ENCODE measurements at regions not wholly inside any gene's neighbourhood (a gene's known extent, or its start where the extent isn't known, plus 50 kb on each side); places are given as distances from the start of the nearest gene placed in this dataset.

- no peak for DNase-seq
Observed at GRCh38 chr14:87217023-87217422, 776.0 kb downstream of the GALC start.

DNA sequence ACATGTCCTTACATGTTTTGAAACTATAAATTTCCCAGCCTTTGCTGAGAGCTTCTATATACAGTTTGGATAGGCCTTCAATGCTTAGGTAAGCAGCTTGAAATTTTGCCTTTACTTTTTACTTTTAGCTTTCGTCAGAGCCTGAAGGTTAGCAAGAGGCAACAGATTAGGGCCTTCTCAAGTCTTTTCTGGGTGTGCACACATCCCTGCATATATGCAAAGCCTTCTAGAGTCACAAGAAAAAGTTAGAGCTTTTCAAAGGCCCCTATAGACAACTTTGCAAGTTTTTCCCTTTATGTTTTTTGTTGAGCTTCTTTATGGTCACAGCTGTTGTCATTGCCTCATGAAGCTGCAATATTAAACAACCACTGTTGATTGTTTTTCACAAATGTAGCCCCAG is 778.4 kb downstream of the GALC start:
- DNase-seq, result no peak

DNA sequence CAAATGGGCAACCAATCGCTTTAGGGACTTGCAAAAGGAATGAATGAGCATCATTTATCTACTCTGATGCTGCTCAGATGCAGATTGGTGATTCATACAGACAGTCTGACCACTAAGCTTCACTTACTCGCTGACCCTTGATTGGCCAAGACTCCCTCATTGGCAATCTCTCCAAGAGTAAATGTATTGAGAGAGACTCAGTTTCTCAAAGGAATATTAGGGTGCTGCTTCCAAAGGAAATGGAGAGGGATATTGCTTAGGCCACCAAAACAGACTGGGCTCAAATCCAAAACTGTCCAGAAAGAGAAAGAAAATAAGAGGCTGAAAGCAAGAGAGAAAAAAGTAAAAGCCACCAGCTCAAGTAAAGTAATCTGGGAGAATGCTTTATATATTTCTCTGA is 785.2 kb downstream of the GALC start:
- DNase-seq, result no peak

GRCh38 chr14:87205811-87206210 is 787.2 kb downstream of the GALC start:
- no peak for DNase-seq

DNA sequence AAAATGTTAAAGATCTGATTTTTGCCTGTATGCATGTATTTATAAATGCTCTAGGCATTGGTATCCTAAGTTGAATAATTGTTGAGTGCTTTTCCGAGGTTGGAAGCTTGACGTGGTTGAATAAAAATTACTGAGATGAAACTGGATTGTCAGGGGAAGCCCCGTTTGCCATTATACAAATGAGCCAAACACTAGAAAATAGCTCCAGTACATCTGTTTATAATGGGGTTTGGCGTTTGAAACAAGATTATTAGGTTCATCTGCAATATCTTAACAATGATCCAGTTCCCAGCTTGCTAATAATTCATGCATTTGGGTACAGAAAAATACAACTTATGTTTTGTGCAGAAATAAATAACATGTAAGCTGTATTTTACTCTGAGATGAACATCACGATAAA is 789.6 kb downstream of the GALC start:
- no peak for DNase-seq

- no peak for DNase-seq
Observed at GRCh38 chr14:87199381-87199780, 793.6 kb downstream of the GALC start.

GRCh38 chr14:87196436-87196835 is 796.5 kb downstream of the GALC start:
- no peak for DNase-seq

GRCh38 chr14:87187786-87188185 is 805.2 kb downstream of the GALC start:
- no peak for DNase-seq

DNA sequence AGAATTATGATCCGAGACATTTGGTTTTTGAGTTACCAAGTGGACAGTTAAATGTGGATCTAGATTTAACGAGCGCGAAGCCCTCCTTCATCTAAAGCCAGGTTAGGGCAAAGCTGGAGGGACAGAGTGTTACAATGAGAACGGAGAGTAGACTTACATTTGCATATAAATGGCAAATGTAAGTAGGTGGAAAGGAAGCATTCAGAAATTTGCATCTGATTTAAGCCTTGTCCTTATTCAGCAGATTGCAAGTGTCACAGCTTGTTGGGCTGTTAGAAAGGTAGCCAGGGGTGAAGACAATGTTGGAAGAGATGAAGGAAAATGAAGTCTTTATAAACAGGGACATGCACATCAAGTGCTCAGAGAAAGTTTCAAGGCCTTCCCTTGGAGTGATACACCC is 806.2 kb downstream of the GALC start:
- no peak for DNase-seq

DNA sequence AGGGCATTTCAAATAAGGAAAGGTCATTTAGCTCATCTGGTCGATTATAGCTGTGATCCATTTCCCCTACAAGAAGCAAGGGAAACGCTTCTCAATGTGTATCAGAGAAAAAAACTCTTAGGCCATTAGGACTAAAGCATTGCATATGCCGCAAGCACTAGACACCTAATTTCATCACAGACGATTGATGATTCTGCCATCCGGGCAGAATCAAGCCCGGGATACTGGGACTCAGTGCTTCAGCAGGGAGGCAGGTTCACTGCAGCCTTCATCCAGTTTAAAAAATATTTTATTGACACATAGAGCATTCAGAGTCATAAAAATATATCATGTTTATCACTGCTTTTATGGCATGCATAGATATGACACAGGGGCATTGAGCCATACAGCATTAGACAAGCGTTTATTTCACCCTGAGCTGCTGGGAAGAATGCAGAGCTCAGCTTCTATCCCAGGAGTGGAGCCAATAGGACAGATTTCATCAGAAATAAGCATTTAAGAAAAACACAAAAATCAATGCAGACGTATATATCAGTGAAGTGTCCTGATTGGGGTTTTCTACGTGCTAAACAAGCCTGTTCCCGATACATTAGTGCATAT is 806.9 kb downstream of the GALC start:
- no peak for DNase-seq

- no peak for DNase-seq
Observed at GRCh38 chr14:87184180-87184579, 808.8 kb downstream of the GALC start.

DNA sequence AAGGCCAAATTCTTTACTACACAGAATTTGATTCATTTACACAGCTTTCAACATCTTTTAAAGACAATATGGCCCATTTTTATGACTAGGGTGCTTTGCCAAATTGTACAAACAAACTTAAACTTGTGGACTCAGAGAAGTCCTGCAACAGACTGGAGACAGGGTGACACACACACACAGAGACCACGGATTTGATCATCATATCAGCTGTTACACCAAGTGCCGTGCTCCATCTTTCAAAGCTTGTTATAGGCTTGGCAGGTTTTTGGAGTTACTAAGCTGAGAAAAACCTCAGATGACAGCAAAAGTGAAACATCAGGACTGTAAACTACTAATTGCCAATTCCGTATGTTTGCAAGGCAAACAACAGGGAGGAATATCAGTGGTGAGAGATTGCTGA is 811.7 kb downstream of the GALC start:
- no peak for DNase-seq

DNA sequence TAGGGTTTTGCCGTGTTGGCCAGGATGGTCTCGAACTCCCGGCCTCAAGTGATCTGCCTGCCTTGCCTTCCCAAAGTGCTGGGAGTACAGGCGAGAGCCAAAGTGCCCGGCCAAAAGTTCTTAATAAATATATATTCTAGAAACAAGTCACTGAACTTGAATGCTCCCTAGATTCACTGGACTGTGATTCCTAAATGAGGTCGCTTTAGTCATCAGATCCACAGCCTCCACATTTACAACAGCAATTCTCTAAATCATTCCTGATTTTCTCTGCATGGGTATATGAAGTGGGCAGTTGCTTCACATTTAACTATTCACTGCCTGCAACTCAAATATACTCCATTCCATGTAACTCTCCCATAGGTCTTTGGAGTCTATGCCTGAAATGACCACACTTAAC is 813.0 kb downstream of the GALC start:
- no peak for DNase-seq

- no peak for DNase-seq
Observed at GRCh38 chr14:87178277-87178676, 814.7 kb downstream of the GALC start.

DNA sequence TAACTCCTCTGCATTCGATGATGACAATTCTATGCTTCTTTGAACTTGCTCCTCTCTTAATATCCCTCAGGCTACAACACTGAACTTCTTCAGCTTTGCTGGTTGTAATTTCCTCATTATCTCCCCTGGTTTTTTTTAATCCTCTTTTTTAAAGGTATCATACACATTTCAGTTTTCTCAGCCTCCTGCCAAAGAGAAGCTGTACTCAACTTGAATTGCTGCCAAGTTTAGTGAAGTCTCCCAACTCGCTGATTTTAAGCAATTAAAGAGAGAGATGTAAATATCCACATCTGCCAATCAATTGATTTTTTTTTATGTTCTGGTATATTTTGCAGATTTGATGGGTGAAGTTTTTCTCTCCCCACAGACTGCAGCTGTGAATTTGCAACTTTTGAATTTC is 817.8 kb downstream of the GALC start:
- no peak for DNase-seq

DNA sequence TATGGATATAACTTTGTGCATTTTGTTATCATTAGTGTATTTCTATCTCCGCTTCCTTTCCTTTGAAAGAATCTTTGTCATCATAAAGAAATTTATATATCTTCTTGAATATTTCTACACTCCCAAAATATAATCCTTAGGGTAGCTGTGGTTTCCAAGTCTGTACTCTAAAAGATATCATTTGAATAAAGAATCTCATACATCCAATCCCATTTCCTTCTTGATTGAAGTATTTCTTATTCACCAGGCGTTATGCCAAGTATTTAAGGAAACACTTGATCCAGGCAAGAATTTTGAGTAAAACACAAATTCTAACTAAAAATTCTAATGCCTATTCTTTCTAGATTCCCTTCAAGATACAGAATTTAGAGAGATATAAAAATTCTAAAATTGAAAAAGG is 821.8 kb downstream of the GALC start:
- DNase-seq, result no peak

DNA sequence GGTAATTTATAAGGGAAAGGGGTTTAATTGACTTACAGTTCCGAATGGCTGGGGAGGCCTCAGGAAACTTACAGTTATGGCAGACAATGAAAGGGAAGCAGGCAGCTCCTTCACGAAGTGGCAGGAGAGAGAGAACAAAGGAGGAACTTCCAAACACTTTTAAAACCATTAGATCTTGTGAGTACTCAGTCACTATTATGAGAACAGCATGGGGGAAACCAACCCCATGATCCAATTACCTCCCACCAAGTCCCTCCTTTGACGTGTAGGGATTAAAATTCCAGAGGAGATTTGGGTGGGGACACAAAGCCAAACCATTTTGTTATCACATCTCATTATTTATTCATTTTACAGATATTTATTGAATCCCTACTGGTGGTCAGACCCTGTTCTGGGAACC is 822.8 kb downstream of the GALC start:
- DNase-seq, result no peak

- no peak for DNase-seq
Observed at GRCh38 chr14:87169362-87169761, 823.6 kb downstream of the GALC start.

DNA sequence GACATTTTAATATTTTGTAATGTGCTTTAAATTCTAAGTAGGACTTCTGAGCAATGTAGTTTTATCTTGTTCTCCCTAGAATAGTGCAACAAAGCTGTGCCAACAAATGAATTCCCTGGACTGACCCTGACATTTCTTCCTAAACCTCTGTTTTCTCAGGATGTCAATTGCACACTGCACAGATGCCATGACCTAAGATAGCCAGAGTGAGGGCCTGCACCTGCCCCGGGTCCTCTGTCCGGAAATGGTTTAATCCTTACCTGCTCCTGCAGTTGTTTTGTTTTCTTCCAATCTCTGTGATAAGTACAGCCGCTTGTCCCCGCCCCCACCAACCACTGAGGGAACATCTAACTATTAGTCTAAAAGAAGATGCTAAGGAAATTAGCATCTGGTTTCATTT is 831.5 kb downstream of the GALC start:
- no peak for DNase-seq

DNA sequence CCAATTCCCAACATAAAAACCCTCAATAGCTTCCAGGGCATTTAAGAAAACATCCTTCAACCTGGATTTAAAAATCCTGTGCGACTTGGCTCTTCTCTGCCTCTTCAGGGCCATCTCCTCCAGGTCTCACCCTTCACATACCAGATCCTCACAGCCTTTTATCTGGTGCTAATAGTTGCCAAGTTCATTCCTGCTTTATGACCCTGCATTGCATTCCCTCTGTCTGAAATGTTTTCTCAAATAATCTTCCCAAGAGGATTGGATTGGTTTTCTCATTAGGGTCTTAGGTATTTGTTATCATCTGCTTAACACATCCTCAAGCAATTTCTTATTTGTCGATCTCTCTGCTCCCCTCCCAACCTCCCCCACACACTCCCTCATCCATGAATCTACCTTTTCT is 832.0 kb downstream of the GALC start:
- DNase-seq, result no peak

DNA sequence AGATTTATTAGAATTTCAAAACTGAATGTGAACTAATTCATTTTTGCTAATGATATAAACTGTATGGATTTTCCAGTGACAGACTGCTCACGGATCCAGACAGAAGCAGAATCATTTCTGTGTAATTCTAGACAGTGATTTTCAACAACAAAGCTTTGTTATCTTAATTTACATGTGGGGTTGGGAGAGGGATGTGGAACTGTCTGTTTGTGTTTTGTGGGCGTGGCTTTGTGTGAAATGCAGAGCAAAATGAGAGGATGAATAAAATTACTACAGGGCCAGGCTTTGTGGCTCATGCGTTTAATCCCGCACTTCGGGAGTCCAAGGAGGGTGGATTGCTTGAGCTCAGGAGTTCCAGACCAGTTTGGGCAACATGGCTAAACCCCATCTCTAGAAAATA is 834.7 kb downstream of the GALC start:
- no peak for DNase-seq

- no peak for DNase-seq
Observed at GRCh38 chr14:87156878-87157277, 836.1 kb downstream of the GALC start.

DNA sequence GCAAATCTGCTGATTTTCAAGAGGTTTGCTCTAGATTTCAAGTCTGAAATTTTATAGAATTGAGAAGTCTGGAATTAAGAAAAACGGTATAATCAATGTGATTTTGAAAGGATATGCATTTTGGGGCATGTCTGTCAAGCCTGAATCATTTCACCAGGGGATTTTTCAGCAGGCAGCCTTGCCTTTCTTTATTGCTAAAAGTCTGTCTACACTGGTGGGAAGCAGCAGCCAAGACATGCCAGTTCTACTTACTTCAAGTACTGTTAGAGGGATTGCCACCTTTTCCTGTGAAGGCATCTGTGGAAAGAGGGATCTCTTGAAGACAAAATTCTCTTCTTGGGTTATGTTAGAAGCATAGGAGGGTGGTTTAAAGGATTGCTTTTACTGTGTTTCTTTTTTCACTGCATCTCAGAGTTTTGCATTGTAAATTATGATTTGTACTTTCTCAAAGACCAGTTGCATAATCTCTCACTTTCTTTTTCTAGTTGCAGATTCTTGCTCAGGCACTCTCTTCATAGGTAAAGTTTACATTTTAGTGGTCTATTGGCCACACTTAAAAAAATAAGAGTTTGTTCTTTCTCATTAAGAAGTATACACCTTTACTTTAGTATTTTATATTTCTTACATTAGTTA is 837.0 kb downstream of the GALC start:
- no peak for DNase-seq

DNA sequence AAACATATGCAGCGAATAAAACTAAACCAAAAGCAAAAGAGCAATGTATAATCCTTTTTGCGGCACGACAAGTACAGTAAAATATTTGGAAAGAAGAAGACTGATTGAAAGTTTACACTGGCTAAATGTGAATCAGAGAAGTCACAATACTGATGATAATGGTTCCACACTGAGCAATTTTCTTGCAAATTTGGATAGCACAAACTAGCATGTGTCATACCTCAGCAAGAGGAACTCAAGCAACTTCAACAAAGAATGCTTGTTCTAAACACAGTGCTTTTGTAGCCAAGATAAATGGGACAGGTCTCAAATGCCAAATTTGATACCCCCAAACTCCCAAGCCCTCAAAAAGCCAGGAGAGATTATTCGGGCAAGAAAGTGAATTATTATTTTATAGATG is 839.1 kb downstream of the GALC start:
- no peak for DNase-seq

DNA sequence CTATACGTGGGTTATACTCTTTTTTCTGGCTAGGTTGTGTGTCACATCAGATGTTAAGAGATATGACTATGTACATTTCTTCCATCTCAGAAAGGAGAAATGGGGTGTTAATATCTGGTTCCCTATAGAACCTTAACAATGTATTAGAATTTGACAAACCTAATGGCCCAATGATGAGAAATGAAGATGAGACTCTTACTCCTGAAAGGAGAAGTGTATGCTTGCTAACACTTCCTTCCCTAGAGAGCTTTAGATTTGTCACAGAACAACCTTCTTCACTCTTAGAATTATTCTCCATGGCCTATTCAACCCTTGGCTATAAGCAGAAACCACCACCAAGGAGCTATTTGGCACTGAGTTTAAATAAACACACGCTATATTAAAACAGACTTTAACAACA is 839.6 kb downstream of the GALC start:
- no peak for DNase-seq
